ENCODE measurements at regions not wholly inside any gene's neighbourhood (a gene's known extent, or its start where the extent isn't known, plus 50 kb on each side); places are given as distances from the start of the nearest gene placed in this dataset.

GRCh38 chr18:22796113-22796512, 137.0 kb upstream of the RBBP8 start:
- Histone ChIP-seq H3K27me3 (ENCODE audit: control insufficient read depth, insufficient read depth, low read length) (peaks cover 3% of the 10 kb centered on the region), H3K4me1 (ENCODE audit: control insufficient read depth, insufficient read depth, low read length, poor library complexity, severe bottlenecking) (no peaks in the 10 kb centered on the region), H3K27ac (ENCODE audit: insufficient read depth, low read length, poor library complexity, severe bottlenecking) (no peak overlapping the region), H3K36me3 (ENCODE audit: control insufficient read depth, insufficient read depth, low read length) (no peaks in the 10 kb centered on the region), H3K9me3 (ENCODE audit: control insufficient read depth in 2 of 2, low read length in 2 of 2) (no peaks in the 10 kb centered on the region), H3K4me3 (ENCODE audit: low read depth, low read length) (no peak overlapping the region)
- ATAC-seq (ENCODE audit: low read depth in 2 of 2) = no peak
- H3K4me3 Mint-ChIP-seq = no peak overlapping the region
- no peak for DNase-seq
- H3K27me3 Mint-ChIP-seq = peaks cover 18% of the 10 kb centered on the region
- no peak overlapping the region for H3K27ac Mint-ChIP-seq
- H3K9me3 Mint-ChIP-seq = peaks cover 0 to 1% (median 0%) of the 10 kb centered on the region in 7 donors
- no peaks in the 10 kb centered on the region for H3K4me1 Mint-ChIP-seq
- no peaks in the 10 kb centered on the region for H3K36me3 Mint-ChIP-seq

GRCh38 chr18:22800551-22800951, 132.6 kb upstream of the RBBP8 start:
- H3K27me3 ChIP-seq (ENCODE audit: control insufficient read depth, insufficient read depth, low read length) = no peaks in the 10 kb centered on the region
- H3K9me3 ChIP-seq (ENCODE audit: control insufficient read depth in 2 of 2, low read length in 2 of 2) = no peaks in the 10 kb centered on the region
- H3K9me3 Mint-ChIP-seq = no peaks in the 10 kb centered on the region
- peaks cover 17% of the 10 kb centered on the region for H3K27me3 Mint-ChIP-seq
- no peaks in the 10 kb centered on the region for H3K36me3 Mint-ChIP-seq
- H3K4me1 Mint-ChIP-seq = no peaks in the 10 kb centered on the region
- no peak for ATAC-seq (ENCODE audit: low read depth in 2 of 2)
- H3K27ac ChIP-seq (ENCODE audit: insufficient read depth, low read length, poor library complexity, severe bottlenecking) = no peak overlapping the region
- H3K36me3 ChIP-seq (ENCODE audit: control insufficient read depth, insufficient read depth, low read length) = no peaks in the 10 kb centered on the region
- H3K4me3 ChIP-seq (ENCODE audit: low read depth, low read length) = no peak overlapping the region
- no peaks in the 10 kb centered on the region for H3K4me1 ChIP-seq (ENCODE audit: control insufficient read depth, insufficient read depth, low read length, poor library complexity, severe bottlenecking)
- H3K4me3 Mint-ChIP-seq = no peak overlapping the region
- H3K27ac Mint-ChIP-seq = no peak overlapping the region
- no peak for DNase-seq

DNA sequence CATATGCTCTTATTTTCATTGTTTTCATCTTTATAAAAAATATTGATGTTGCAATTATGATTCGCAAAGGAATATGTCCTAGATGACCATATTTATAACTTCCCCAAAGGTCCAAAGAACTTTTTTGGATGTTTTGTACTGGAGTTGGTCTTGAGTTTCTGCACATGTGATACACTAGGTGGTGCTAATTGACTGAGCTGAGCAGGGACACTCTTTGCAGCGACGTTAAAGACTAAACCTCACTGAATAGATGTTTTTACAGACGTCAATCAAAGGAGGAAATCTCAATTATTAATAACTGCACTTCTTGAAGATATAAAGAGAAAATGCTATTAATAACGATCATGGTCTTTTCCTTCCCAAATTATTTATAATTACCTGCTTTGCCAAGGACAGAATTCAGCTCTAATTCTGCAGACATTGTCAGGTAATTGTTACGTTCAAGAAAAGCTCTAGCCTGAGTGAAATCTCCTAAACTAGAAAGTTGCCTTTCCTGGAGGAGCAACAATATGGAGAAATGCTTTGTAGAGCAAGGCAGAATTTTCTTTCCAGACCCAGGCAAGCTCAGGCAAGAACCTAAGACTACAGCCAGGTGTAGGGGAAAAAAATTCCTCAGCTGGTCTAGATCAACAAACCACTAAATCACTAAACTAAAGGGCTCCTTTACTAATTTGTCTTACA, 119.3 kb upstream of the RBBP8 start:
- ATAC-seq (ENCODE audit: low read depth in 2 of 2) (no peak), DNase-seq (peak in 2 of 3 donors; percentile 26 to 50)
- peaks cover 29% of the 10 kb centered on the region for H3K27me3 Mint-ChIP-seq
- no peak overlapping the region for H3K4me3 ChIP-seq (ENCODE audit: low read depth, low read length)
- no peaks in the 10 kb centered on the region for H3K36me3 ChIP-seq (ENCODE audit: control insufficient read depth, insufficient read depth, low read length)
- H3K4me3 Mint-ChIP-seq = no peak overlapping the region
- H3K27me3 ChIP-seq (ENCODE audit: control insufficient read depth, insufficient read depth, low read length) = peaks cover 9% of the 10 kb centered on the region
- no peak overlapping the region for H3K27ac ChIP-seq (ENCODE audit: insufficient read depth, low read length, poor library complexity, severe bottlenecking)
- no peaks in the 10 kb centered on the region for H3K36me3 Mint-ChIP-seq
- peaks cover 0 to 2% (median 0%) of the 10 kb centered on the region in 7 donors for H3K9me3 Mint-ChIP-seq
- H3K4me1 ChIP-seq (ENCODE audit: control insufficient read depth, insufficient read depth, low read length, poor library complexity, severe bottlenecking) = no peaks in the 10 kb centered on the region
- no peaks in the 10 kb centered on the region for H3K9me3 ChIP-seq (ENCODE audit: control insufficient read depth in 2 of 2, low read length in 2 of 2)
- H3K27ac Mint-ChIP-seq = no peak overlapping the region
- H3K4me1 Mint-ChIP-seq = no peaks in the 10 kb centered on the region

GRCh38 chr18:22814329-22814703, 118.8 kb upstream of the RBBP8 start:
- no peak overlapping the region for H3K4me3 Mint-ChIP-seq
- DNase-seq (no peak), ATAC-seq (ENCODE audit: low read depth in 2 of 2) (no peak)
- no peaks in the 10 kb centered on the region for H3K36me3 Mint-ChIP-seq
- peaks cover 29% of the 10 kb centered on the region for H3K27me3 Mint-ChIP-seq
- Histone ChIP-seq H3K36me3 (ENCODE audit: control insufficient read depth, insufficient read depth, low read length) (no peaks in the 10 kb centered on the region), H3K27me3 (ENCODE audit: control insufficient read depth, insufficient read depth, low read length) (peaks cover 9% of the 10 kb centered on the region), H3K4me1 (ENCODE audit: control insufficient read depth, insufficient read depth, low read length, poor library complexity, severe bottlenecking) (no peaks in the 10 kb centered on the region), H3K4me3 (ENCODE audit: low read depth, low read length) (no peak overlapping the region), H3K9me3 (ENCODE audit: control insufficient read depth in 2 of 2, low read length in 2 of 2) (no peaks in the 10 kb centered on the region), H3K27ac (ENCODE audit: insufficient read depth, low read length, poor library complexity, severe bottlenecking) (no peak overlapping the region)
- no peak overlapping the region for H3K27ac Mint-ChIP-seq
- no peaks in the 10 kb centered on the region for H3K4me1 Mint-ChIP-seq
- peaks cover 0 to 2% (median 0%) of the 10 kb centered on the region in 7 donors for H3K9me3 Mint-ChIP-seq

GRCh38 chr18:22816266-22817176, 116.6 kb upstream of the RBBP8 start:
- Mint-ChIP-seq H3K36me3 (no peaks in the 10 kb centered on the region), H3K4me1 (no peaks in the 10 kb centered on the region), H3K27ac (peak overlapping the region in 1 of 3 donors; percentile 86), H3K4me3 (peak overlapping the region in 1 of 4 donors; percentile 51), H3K9me3 (peaks cover 0 to 2% (median 0%) of the 10 kb centered on the region in 7 donors), H3K27me3 (peaks cover 24% of the 10 kb centered on the region)
- Histone ChIP-seq H3K4me1 (ENCODE audit: control insufficient read depth, insufficient read depth, low read length, poor library complexity, severe bottlenecking) (no peaks in the 10 kb centered on the region), H3K27ac (ENCODE audit: insufficient read depth, low read length, poor library complexity, severe bottlenecking) (no peak overlapping the region), H3K27me3 (ENCODE audit: control insufficient read depth, insufficient read depth, low read length) (peaks cover 9% of the 10 kb centered on the region), H3K36me3 (ENCODE audit: control insufficient read depth, insufficient read depth, low read length) (no peaks in the 10 kb centered on the region), H3K4me3 (ENCODE audit: low read depth, low read length) (no peak overlapping the region), H3K9me3 (ENCODE audit: control insufficient read depth in 2 of 2, low read length in 2 of 2) (no peaks in the 10 kb centered on the region)
- ATAC-seq (ENCODE audit: low read depth in 2 of 2) = no peak
- DNase-seq = no peak

GRCh38 chr18:22817844-22818243, 115.3 kb upstream of the RBBP8 start:
- H3K36me3 Mint-ChIP-seq = no peaks in the 10 kb centered on the region
- no peaks in the 10 kb centered on the region for H3K36me3 ChIP-seq (ENCODE audit: control insufficient read depth, insufficient read depth, low read length)
- H3K9me3 ChIP-seq (ENCODE audit: control insufficient read depth in 2 of 2, low read length in 2 of 2) = no peaks in the 10 kb centered on the region
- H3K4me1 Mint-ChIP-seq = no peaks in the 10 kb centered on the region
- H3K27me3 ChIP-seq (ENCODE audit: control insufficient read depth, insufficient read depth, low read length) = peaks cover 10% of the 10 kb centered on the region
- H3K4me3 ChIP-seq (ENCODE audit: low read depth, low read length) = no peak overlapping the region
- no peak overlapping the region for H3K27ac ChIP-seq (ENCODE audit: insufficient read depth, low read length, poor library complexity, severe bottlenecking)
- no peaks in the 10 kb centered on the region for H3K4me1 ChIP-seq (ENCODE audit: control insufficient read depth, insufficient read depth, low read length, poor library complexity, severe bottlenecking)
- DNase-seq = no peak
- H3K9me3 Mint-ChIP-seq = no peaks in the 10 kb centered on the region
- H3K27ac Mint-ChIP-seq = no peak overlapping the region
- H3K27me3 Mint-ChIP-seq = peaks cover 19% of the 10 kb centered on the region
- H3K4me3 Mint-ChIP-seq = no peak overlapping the region
- no peak for ATAC-seq (ENCODE audit: low read depth in 2 of 2)

GRCh38 chr18:22822024-22822423, 111.1 kb upstream of the RBBP8 start:
- H3K4me1 Mint-ChIP-seq = no peaks in the 10 kb centered on the region
- H3K4me1 ChIP-seq (ENCODE audit: control insufficient read depth, insufficient read depth, low read length, poor library complexity, severe bottlenecking) = no peaks in the 10 kb centered on the region
- no peaks in the 10 kb centered on the region for H3K36me3 ChIP-seq (ENCODE audit: control insufficient read depth, insufficient read depth, low read length)
- no peaks in the 10 kb centered on the region for H3K9me3 Mint-ChIP-seq
- H3K4me3 ChIP-seq (ENCODE audit: low read depth, low read length) = no peak overlapping the region
- H3K36me3 Mint-ChIP-seq = no peaks in the 10 kb centered on the region
- DNase-seq = no peak
- no peak overlapping the region for H3K4me3 Mint-ChIP-seq
- H3K9me3 ChIP-seq (ENCODE audit: control insufficient read depth in 2 of 2, low read length in 2 of 2) = no peaks in the 10 kb centered on the region
- no peak overlapping the region for H3K27ac ChIP-seq (ENCODE audit: insufficient read depth, low read length, poor library complexity, severe bottlenecking)
- peaks cover 10% of the 10 kb centered on the region for H3K27me3 ChIP-seq (ENCODE audit: control insufficient read depth, insufficient read depth, low read length)
- ATAC-seq (ENCODE audit: low read depth in 2 of 2) = no peak
- no peak overlapping the region for H3K27ac Mint-ChIP-seq
- H3K27me3 Mint-ChIP-seq = peaks cover 15% of the 10 kb centered on the region
